GM12874 (cell line): ENCODE measurements at regions not wholly inside any gene's neighbourhood (a gene's known extent, or its start where the extent isn't known, plus 50 kb on each side); places are given as distances from the start of the nearest gene placed in this dataset.

Experiments used
- CTCF ChIP-seq: IDR thresholded peaks from 2 replicates; pipeline ENCODE4 v1.5.1; 2011; ENCODE audit warnings: low read depth, mild to moderate bottlenecking, control low read depth, low read length, moderate library complexity; ENCODE audit not compliant: insufficient read depth

DNA sequence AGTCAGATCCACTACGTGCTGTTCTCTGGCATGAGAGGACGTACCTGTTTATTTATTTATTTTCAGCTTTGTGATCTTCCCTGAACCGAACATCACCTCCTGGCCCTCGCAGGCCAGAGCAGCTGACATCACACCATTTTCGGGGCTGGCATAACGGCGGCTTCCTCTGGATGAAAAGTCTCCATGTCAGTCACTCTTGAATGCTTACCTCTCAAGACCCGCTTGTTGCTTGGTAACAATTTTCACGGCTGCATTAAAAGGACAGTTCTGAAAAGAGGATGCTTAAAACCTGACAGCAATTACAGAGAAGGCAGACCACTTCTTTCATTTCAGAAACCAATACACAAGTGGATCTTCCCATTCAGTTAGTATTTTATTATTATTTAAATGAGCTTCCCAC, 159.8 kb upstream of the CDH4 start:
- no peak for TF ChIP-seq CTCF

DNA sequence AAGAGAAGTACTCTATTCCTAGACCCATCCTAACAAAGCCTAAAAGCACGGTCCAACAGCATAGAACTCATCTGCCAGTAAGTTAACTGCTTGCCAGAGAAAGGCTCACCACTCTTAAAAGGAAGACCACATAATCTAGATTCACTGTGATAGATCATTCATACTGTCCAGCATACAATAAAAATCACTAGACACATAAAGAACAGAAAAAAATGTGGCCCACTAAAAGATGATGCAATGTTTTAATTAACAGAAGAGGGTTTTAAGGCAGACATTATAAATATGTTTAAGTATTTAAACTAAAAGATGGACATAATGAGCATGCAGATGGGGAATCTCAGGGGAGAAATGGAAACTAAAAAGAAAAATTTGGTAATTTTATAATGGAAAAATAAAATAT, 157.5 kb upstream of the CDH4 start:
- TF ChIP-seq CTCF, result no peak

GRCh38 chr20:61096463-61096862, 155.6 kb upstream of the CDH4 start:
- TF ChIP-seq CTCF, result no peak

DNA sequence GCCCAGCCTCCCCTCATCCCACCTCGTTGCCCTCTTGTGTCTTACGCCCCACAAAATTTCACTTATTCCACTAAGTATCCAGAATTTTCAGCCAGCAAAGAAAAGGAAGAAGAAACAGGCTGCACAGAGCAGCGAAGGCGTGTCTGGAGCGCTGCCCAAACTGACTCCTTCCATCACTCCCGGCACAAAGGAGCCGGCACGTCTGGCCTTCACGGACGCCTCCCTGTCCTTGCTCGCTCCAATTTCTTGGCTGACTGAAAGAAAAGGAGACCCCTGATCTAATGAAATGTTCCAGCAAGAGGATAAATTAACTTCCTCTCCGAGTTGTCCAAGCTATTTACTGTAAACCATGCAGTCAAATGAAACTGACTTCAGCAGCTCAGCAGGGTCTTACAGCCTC, 152.3 kb upstream of the CDH4 start:
- no peak for TF ChIP-seq CTCF

DNA sequence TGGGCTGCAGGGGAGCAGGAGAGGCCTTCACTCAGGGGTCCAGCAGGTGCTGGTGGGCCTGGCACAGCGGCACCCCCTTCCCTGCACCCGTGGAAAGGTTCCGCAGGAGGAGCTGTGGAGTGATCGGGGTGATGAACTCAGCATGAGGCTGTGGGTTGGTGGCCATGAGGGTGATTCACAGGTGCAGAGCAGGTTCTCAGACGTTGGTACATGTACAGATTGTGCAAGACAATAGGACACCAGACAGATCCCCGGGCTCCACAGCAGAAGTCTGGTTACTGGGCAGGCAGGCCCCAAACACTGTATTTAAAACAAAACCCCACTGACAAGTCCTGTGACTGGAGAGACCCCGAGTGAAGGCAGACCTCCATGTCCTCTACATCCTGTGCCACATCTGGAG, 151.6 kb upstream of the CDH4 start:
- TF ChIP-seq CTCF, result no peak

- TF ChIP-seq CTCF, result no peak
These were observed 147.8 kb upstream of the CDH4 start for GRCh38 chr20:61104232-61104631.

DNA sequence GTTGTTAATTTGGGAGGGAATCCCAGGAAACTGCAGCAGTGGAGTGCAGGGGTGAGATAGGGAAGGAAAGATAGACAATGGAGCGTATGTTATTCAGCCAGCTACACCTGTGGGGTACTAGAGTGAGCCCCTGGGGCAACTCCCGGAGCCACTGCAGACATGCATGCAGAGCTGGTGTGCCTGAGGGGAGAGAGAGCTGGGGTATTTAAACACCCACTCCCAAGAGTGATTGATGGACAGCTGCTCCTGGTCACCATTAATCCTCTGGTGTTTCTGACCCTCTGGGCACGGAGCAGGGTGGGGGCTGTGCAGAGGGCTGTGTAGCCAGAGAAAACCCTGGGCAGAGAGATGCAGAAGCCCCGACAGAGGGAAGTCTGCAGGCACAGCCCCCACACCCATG, 146.7 kb upstream of the CDH4 start:
- no peak for TF ChIP-seq CTCF

DNA sequence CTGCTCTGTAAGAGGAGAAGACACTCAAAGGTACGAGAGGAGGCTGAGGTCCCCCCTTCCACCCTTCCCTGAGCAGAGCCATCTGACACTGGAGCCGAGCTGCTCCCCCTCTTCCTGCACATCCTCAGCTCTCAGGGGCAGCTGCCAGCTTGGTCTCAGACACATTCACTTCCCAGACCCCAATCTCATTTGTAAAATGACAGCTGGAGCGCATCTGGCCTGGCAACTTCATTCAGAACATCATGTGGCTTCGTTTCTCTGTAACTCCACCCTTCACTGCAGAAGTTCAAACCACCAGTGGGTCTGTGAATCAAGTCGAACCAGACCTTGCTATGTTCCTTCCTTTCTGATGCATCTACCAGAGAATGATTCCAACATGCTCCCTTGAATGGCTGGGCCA, 145.6 kb upstream of the CDH4 start:
- TF ChIP-seq CTCF, result no peak
